Endothelial cell (in vitro differentiated cells): ENCODE measurements at regions not wholly inside any gene's neighbourhood (a gene's known extent, or its start where the extent isn't known, plus 50 kb on each side); places are given as distances from the start of the nearest gene placed in this dataset.
"Not testable (repeated sequence)": the region's sequence is repeated elsewhere in the genome, so short reads cannot be mapped to it uniquely, and the experiment has no call there.

Experiments
- DNase-seq: peaks from one replicate; pipeline ENCODE4 v3.0.0; 2021; ENCODE audit warnings: low spot score
- H3K27ac Mint-ChIP-seq: one replicate; pipeline ENCODE4 v1.8.0; 2021; ENCODE audit warnings: mixed read lengths, inconsistent platforms; ENCODE audit not compliant: unreplicated experiment
- H3K27me3 Mint-ChIP-seq: one replicate; pipeline ENCODE4 v1.8.0; 2021; ENCODE audit warnings: mild to moderate bottlenecking, moderate library complexity, mixed read lengths, inconsistent platforms; ENCODE audit not compliant: unreplicated experiment
- H3K36me3 Mint-ChIP-seq: one replicate; pipeline ENCODE4 v1.8.0; 2021; ENCODE audit warnings: mild to moderate bottlenecking, low read depth, mixed read lengths, inconsistent platforms; ENCODE audit not compliant: unreplicated experiment
- H3K4me1 Mint-ChIP-seq: one replicate; pipeline ENCODE4 v1.8.0; 2021; ENCODE audit warnings: mild to moderate bottlenecking, mixed read lengths, inconsistent platforms; ENCODE audit not compliant: unreplicated experiment
- H3K4me3 Mint-ChIP-seq: one replicate; pipeline ENCODE4 v1.8.0; 2021; ENCODE audit warnings: mild to moderate bottlenecking, mixed read lengths, inconsistent platforms; ENCODE audit not compliant: unreplicated experiment
- H3K9me3 Mint-ChIP-seq: one replicate; pipeline ENCODE4 v1.8.0; 2021; ENCODE audit warnings: mixed read lengths, inconsistent platforms; ENCODE audit not compliant: unreplicated experiment
- CTCF ChIP-seq: fragments of 200-600 bp; sonication (generic); IDR thresholded peaks from one replicate; pipeline ENCODE4 v1.5.0; 2021; ENCODE audit warnings: antibody characterized with exemption; ENCODE audit not compliant: unreplicated experiment

- not testable (repeated sequence) for H3K27me3 Mint-ChIP-seq, H3K4me1 Mint-ChIP-seq, H3K36me3 Mint-ChIP-seq, H3K4me3 Mint-ChIP-seq, H3K27ac Mint-ChIP-seq, DNase-seq, H3K9me3 Mint-ChIP-seq
Measured at GRCh38 chr21:27902904-27903303, 936.0 kb upstream of the ADAMTS5 start.

GRCh38 chr21:27893619-27894018 lies 926.7 kb upstream of the ADAMTS5 start:
- not testable (repeated sequence) for DNase-seq, H3K9me3 Mint-ChIP-seq

GRCh38 chr21:27891495-27891894 lies 924.6 kb upstream of the ADAMTS5 start:
- DNase-seq, H3K4me1 Mint-ChIP-seq, H3K36me3 Mint-ChIP-seq, H3K4me3 Mint-ChIP-seq, H3K9me3 Mint-ChIP-seq, H3K27me3 Mint-ChIP-seq, H3K27ac Mint-ChIP-seq: not testable (repeated sequence)

More at GRCh38 chr21:27893619-27894018, 926.7 kb upstream of the ADAMTS5 start:
- not testable (repeated sequence) for H3K4me3 Mint-ChIP-seq, H3K4me1 Mint-ChIP-seq, H3K27me3 Mint-ChIP-seq, H3K27ac Mint-ChIP-seq, H3K36me3 Mint-ChIP-seq

GRCh38 chr21:27887808-27888455 lies 921.0 kb upstream of the ADAMTS5 start:
- not testable (repeated sequence) for H3K27me3 Mint-ChIP-seq, DNase-seq, H3K4me3 Mint-ChIP-seq, H3K36me3 Mint-ChIP-seq, H3K9me3 Mint-ChIP-seq, H3K4me1 Mint-ChIP-seq, H3K27ac Mint-ChIP-seq

GRCh38 chr21:27885296-27885711 lies 918.4 kb upstream of the ADAMTS5 start:
- H3K4me1 Mint-ChIP-seq: no peaks in the 10 kb centered on the region
- H3K9me3 Mint-ChIP-seq: no peaks in the 10 kb centered on the region
- TF ChIP-seq CTCF: no peak
- no peaks in the 10 kb centered on the region for H3K27me3 Mint-ChIP-seq
- DNase-seq: no peak
- H3K27ac Mint-ChIP-seq: no peak overlapping the region
- H3K36me3 Mint-ChIP-seq: no peaks in the 10 kb centered on the region
- H3K4me3 Mint-ChIP-seq: no peak overlapping the region

- not testable (repeated sequence) for H3K27me3 Mint-ChIP-seq, H3K36me3 Mint-ChIP-seq, H3K4me1 Mint-ChIP-seq, H3K4me3 Mint-ChIP-seq, DNase-seq, H3K9me3 Mint-ChIP-seq, H3K27ac Mint-ChIP-seq
Measured at GRCh38 chr21:27881331-27881730, 914.4 kb upstream of the ADAMTS5 start.

- H3K36me3 Mint-ChIP-seq, DNase-seq, H3K27ac Mint-ChIP-seq, H3K4me3 Mint-ChIP-seq, H3K4me1 Mint-ChIP-seq, H3K9me3 Mint-ChIP-seq, H3K27me3 Mint-ChIP-seq: not testable (repeated sequence)
Measured at GRCh38 chr21:27872411-27872810, 905.5 kb upstream of the ADAMTS5 start.

GRCh38 chr21:27870755-27871154 lies 903.9 kb upstream of the ADAMTS5 start:
- not testable (repeated sequence) for H3K9me3 Mint-ChIP-seq, H3K27ac Mint-ChIP-seq, DNase-seq, H3K27me3 Mint-ChIP-seq, H3K36me3 Mint-ChIP-seq, H3K4me1 Mint-ChIP-seq, H3K4me3 Mint-ChIP-seq

GRCh38 chr21:27860314-27860955 lies 893.5 kb upstream of the ADAMTS5 start:
- H3K9me3 Mint-ChIP-seq, H3K36me3 Mint-ChIP-seq, H3K4me3 Mint-ChIP-seq, H3K4me1 Mint-ChIP-seq, DNase-seq, H3K27ac Mint-ChIP-seq, H3K27me3 Mint-ChIP-seq: not testable (repeated sequence)

GRCh38 chr21:27858053-27858825 lies 891.4 kb upstream of the ADAMTS5 start:
- not testable (repeated sequence) for DNase-seq, H3K4me3 Mint-ChIP-seq, H3K36me3 Mint-ChIP-seq, H3K9me3 Mint-ChIP-seq, H3K4me1 Mint-ChIP-seq, H3K27me3 Mint-ChIP-seq, H3K27ac Mint-ChIP-seq

- not testable (repeated sequence) for H3K27me3 Mint-ChIP-seq, H3K9me3 Mint-ChIP-seq, H3K4me3 Mint-ChIP-seq, H3K4me1 Mint-ChIP-seq, H3K36me3 Mint-ChIP-seq, DNase-seq, H3K27ac Mint-ChIP-seq
Measured at GRCh38 chr21:27856988-27857387, 890.1 kb upstream of the ADAMTS5 start.
